ENCODE measurements at regions not wholly inside any gene's neighbourhood (a gene's known extent, or its start where the extent isn't known, plus 50 kb on each side); places are given as distances from the start of the nearest gene placed in this dataset.

- Histone ChIP-seq H3K4me3 (no peak overlapping the region), H3K9me3 (no peaks in the 10 kb centered on the region), H3K36me3 (no peaks in the 10 kb centered on the region), H3K27me3 (replicated peaks; ENCODE audit: insufficient read depth) (no peaks in the 10 kb centered on the region), H3K27ac (no peak overlapping the region), H3K4me1 (ENCODE audit: control insufficient read depth in 1 of 2, low read depth in 2 of 2) (peaks cover 11 to 13% of the 10 kb centered on the region in 2 donors)
- TF ChIP-seq CTCF (IDR thresholded peaks at IDR 0.05), result no peak
- DNase-seq (ENCODE audit: low spot score) (no peak), ATAC-seq (ENCODE audit: insufficient number of reproducible peaks, low FRiP score, low read depth) (no peak)
Measured at GRCh38 chr3:95926904-95927501, 887.4 kb upstream of the EPHA6 start.

GRCh38 chr3:95934181-95934580 is 880.2 kb upstream of the EPHA6 start:
- TF ChIP-seq CTCF (IDR thresholded peaks at IDR 0.05), result no peak
- Histone ChIP-seq H3K36me3 (no peaks in the 10 kb centered on the region), H3K4me3 (no peak overlapping the region), H3K9me3 (no peaks in the 10 kb centered on the region), H3K27ac (no peak overlapping the region), H3K27me3 (replicated peaks; ENCODE audit: insufficient read depth) (no peaks in the 10 kb centered on the region), H3K4me1 (ENCODE audit: control insufficient read depth in 1 of 2, low read depth in 2 of 2) (no peaks in the 10 kb centered on the region)
- no peak for ATAC-seq (ENCODE audit: insufficient number of reproducible peaks, low FRiP score, low read depth)
- DNase-seq (ENCODE audit: low spot score), result no peak

- H3K9me3 ChIP-seq, result no peaks in the 10 kb centered on the region
- TF ChIP-seq CTCF (IDR thresholded peaks at IDR 0.05), result no peak
- ATAC-seq (ENCODE audit: insufficient number of reproducible peaks, low FRiP score, low read depth), result no peak
Measured at GRCh38 chr3:95939235-95939809, 875.1 kb upstream of the EPHA6 start.

GRCh38 chr3:95965704-95966336 is 848.6 kb upstream of the EPHA6 start:
- H3K27me3 ChIP-seq (replicated peaks; ENCODE audit: insufficient read depth), result no peaks in the 10 kb centered on the region
- TF ChIP-seq CTCF (IDR thresholded peaks at IDR 0.05), result no peak
- H3K4me3 ChIP-seq, result no peak overlapping the region
- H3K27ac ChIP-seq, result no peak overlapping the region
- H3K4me1 ChIP-seq (ENCODE audit: control insufficient read depth in 1 of 2, low read depth in 2 of 2), result no peaks in the 10 kb centered on the region
- DNase-seq (ENCODE audit: low spot score) (no peak), ATAC-seq (ENCODE audit: insufficient number of reproducible peaks, low FRiP score, low read depth) (no peak)
- H3K9me3 ChIP-seq, result no peaks in the 10 kb centered on the region
- H3K36me3 ChIP-seq, result no peaks in the 10 kb centered on the region

More at GRCh38 chr3:95939235-95939809, 875.1 kb upstream of the EPHA6 start:
- H3K4me3 ChIP-seq, result no peak overlapping the region
- no peaks in the 10 kb centered on the region for H3K4me1 ChIP-seq (ENCODE audit: control insufficient read depth in 1 of 2, low read depth in 2 of 2)
- no peaks in the 10 kb centered on the region for H3K36me3 ChIP-seq
- no peak for DNase-seq (ENCODE audit: low spot score)
- H3K27me3 ChIP-seq (replicated peaks; ENCODE audit: insufficient read depth), result no peaks in the 10 kb centered on the region
- no peak overlapping the region for H3K27ac ChIP-seq

GRCh38 chr3:95971573-95971972 is 842.8 kb upstream of the EPHA6 start:
- ATAC-seq (ENCODE audit: insufficient number of reproducible peaks, low FRiP score, low read depth), result no peak
- no peak overlapping the region for H3K27ac ChIP-seq

More at GRCh38 chr3:95971573-95971972, 842.8 kb upstream of the EPHA6 start:
- H3K27me3 ChIP-seq (replicated peaks; ENCODE audit: insufficient read depth), result no peaks in the 10 kb centered on the region
- no peaks in the 10 kb centered on the region for H3K9me3 ChIP-seq
- no peak for DNase-seq (ENCODE audit: low spot score)
- TF ChIP-seq CTCF (IDR thresholded peaks at IDR 0.05), result no peak
- no peak overlapping the region for H3K4me3 ChIP-seq
- H3K36me3 ChIP-seq, result no peaks in the 10 kb centered on the region
- H3K4me1 ChIP-seq (ENCODE audit: control insufficient read depth in 1 of 2, low read depth in 2 of 2), result no peaks in the 10 kb centered on the region
